ENCODE measurements at regions not wholly inside any gene's neighbourhood (a gene's known extent, or its start where the extent isn't known, plus 50 kb on each side); places are given as distances from the start of the nearest gene placed in this dataset.

GRCh38 chr3:117226932-117227331 is 517.4 kb downstream of the TUSC7 start:
- no peak for TF ChIP-seq CTCF (IDR thresholded peaks at IDR 0.05; ENCODE audit: low read depth, low read length, missing control alignments)
- H3K4me3 ChIP-seq (ENCODE audit: low read depth, low read length) = no peak overlapping the region
- DNase-seq (ENCODE audit: low read depth) = no peak

DNA sequence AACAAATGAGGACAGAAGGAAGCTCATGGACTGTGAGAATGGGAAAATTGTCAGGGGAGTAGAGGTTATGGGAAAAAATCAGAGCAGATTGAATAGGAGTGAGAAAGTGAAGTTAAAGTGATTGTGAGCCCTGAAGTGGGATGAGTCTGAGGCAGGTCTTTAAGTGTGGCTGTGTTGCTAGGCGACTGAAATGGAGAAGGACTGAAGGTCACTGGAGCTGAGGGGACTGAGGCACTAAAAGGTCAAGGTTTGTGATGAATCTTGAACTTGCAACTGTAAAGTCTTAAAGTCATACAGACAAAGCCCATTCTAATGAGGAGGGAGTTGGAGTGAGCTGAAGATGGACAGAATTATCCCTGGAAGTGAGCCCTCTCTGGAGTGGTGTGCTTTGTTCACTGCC is 518.9 kb downstream of the TUSC7 start:
- no peak overlapping the region for H3K4me3 ChIP-seq (ENCODE audit: low read depth, low read length)
- no peak for TF ChIP-seq CTCF (IDR thresholded peaks at IDR 0.05; ENCODE audit: low read depth, low read length, missing control alignments)
- DNase-seq (ENCODE audit: low read depth) = no peak

GRCh38 chr3:117230924-117231323 is 521.3 kb downstream of the TUSC7 start:
- no peak for DNase-seq (ENCODE audit: low read depth)
- no peak overlapping the region for H3K4me3 ChIP-seq (ENCODE audit: low read depth, low read length)
- no peak for TF ChIP-seq CTCF (IDR thresholded peaks at IDR 0.05; ENCODE audit: low read depth, low read length, missing control alignments)

DNA sequence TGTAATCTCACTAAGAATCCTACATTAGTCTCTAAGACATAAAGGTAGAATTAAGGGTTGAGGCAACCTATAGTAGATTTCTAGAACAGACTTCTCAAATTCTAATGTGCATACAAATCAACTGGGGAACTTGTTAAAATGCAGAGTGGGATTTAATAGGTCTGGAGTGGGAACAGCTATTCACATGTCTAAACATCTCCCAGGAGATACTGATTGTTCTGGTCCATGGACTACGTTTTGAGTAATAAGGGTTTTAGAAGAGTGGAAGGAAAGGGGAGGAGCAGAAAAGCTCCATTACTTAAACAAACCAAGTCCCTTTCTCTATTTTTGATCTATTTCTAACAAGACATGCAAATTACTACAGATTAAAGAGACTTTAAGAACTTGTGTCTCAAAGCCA is 524.8 kb downstream of the TUSC7 start:
- no peak for DNase-seq (ENCODE audit: low read depth)
- no peak for TF ChIP-seq CTCF (IDR thresholded peaks at IDR 0.05; ENCODE audit: low read depth, low read length, missing control alignments)
- H3K4me3 ChIP-seq (ENCODE audit: low read depth, low read length) = no peak overlapping the region

- TF ChIP-seq CTCF (IDR thresholded peaks at IDR 0.05; ENCODE audit: low read depth, low read length, missing control alignments) = no peak
- no peak for DNase-seq (ENCODE audit: low read depth)
Measured at GRCh38 chr3:117235304-117235703, 525.7 kb downstream of the TUSC7 start.

GRCh38 chr3:117238806-117239205 is 529.2 kb downstream of the TUSC7 start:
- no peak for DNase-seq (ENCODE audit: low read depth)
- TF ChIP-seq CTCF (IDR thresholded peaks at IDR 0.05; ENCODE audit: low read depth, low read length, missing control alignments) = no peak
- H3K4me3 ChIP-seq (ENCODE audit: low read depth, low read length) = no peak overlapping the region

More at GRCh38 chr3:117235304-117235703, 525.7 kb downstream of the TUSC7 start:
- H3K4me3 ChIP-seq (ENCODE audit: low read depth, low read length) = no peak overlapping the region

DNA sequence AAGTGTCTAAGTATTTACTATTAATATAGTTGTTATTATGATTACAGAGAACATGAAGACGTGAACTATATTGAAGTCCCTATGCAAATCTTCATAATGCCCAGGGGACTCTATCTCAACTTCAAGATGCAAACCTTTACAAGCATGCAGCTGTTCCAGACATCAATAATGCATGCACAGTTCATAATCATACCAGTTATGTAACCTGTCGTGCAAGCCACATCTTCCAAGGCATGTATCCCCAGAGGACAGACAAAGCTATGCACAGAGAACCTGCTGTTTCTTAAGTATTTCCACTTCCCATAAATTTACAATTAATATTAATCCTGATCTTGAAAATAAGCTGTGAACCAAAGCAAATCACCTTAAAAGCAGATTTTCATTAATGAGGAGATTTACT is 534.1 kb downstream of the TUSC7 start:
- TF ChIP-seq CTCF (IDR thresholded peaks at IDR 0.05; ENCODE audit: low read depth, low read length, missing control alignments) = no peak
- no peak overlapping the region for H3K4me3 ChIP-seq (ENCODE audit: low read depth, low read length)
- no peak for DNase-seq (ENCODE audit: low read depth)

All from GM12864 (cell line).